ENCODE measurements at regions not wholly inside any gene's neighbourhood (a gene's known extent, or its start where the extent isn't known, plus 50 kb on each side); places are given as distances from the start of the nearest gene placed in this dataset.
"Not testable (repeated sequence)": the region's sequence is repeated elsewhere in the genome, so short reads cannot be mapped to it uniquely, and the experiment has no call there.

DNA sequence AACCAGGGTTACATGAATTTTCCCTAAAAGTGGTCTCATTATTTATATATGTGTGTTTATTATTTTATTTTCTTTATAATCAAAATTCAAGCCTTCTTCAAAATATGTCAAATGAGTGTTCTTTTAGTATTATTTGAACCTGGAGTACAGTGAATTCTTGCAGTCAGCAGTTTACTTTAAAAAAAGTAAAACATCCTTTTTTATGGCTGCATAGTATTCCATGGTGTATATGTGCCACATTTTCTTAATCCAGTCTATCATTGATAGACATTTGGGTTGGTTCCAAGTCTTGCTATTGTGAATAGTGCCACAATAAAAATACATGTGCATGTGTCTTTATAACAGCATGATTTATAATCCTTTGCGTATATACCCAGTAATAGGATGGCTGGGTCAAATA lies 920.9 kb downstream of the DNAJB9 start:
- TF ChIP-seq HOXA7 (CRISPR knock-in tag; IDR thresholded peaks at IDR 0.05; ENCODE audit: borderline replicate concordance); SETDB1 (IDR thresholded peaks at IDR 0.05; ENCODE audit: insufficient read length, low read length); CTCF (tag by site-specific recombination; IDR thresholded peaks at IDR 0.05): not testable (repeated sequence)
